Activated naive CD4-positive, alpha-beta T cell treated with anti-CD3 and anti-CD28 coated beads for 36 hours (primary cell): ENCODE measurements at regions not wholly inside any gene's neighbourhood (a gene's known extent, or its start where the extent isn't known, plus 50 kb on each side); places are given as distances from the start of the nearest gene placed in this dataset.

Experiments used
- CTCF ChIA-PET: fragments of 350-600 bp; sonication (Branson Sonifier 250); formaldehyde crosslinking; loops from one replicate; lab custom pipeline; 2021; ENCODE audit warnings: antibody characterized with exemption; lab: Charles Lee
- DNase-seq: peaks from one replicate; pipeline ENCODE4 v3.0.0-alpha.2; 2020
- H3K27ac Mint-ChIP-seq: one replicate; pipeline ENCODE4 v1.8.0; 2021; ENCODE audit warnings: mild to moderate bottlenecking, mixed read lengths
- H3K27me3 Mint-ChIP-seq: one replicate; pipeline ENCODE4 v1.8.0; 2021; ENCODE audit warnings: low read depth, mixed read lengths
- H3K36me3 Mint-ChIP-seq: one replicate; pipeline ENCODE4 v1.8.0; 2021; ENCODE audit warnings: low read depth, mixed read lengths
- H3K4me1 Mint-ChIP-seq: one replicate; pipeline ENCODE4 v1.8.0; 2021; ENCODE audit warnings: low read depth, mixed read lengths
- H3K4me3 Mint-ChIP-seq: one replicate; pipeline ENCODE4 v1.8.0; 2021; ENCODE audit warnings: mild to moderate bottlenecking, moderate library complexity, mixed read lengths
- H3K9me3 Mint-ChIP-seq: one replicate; pipeline ENCODE4 v1.8.0; 2021; ENCODE audit warnings: mixed read lengths
- intact Hi-C: fragments of 100-400 bp; cut with micrococcal nuclease; formaldehyde crosslinking; loops from one replicate; pipeline ENCODE4 v1.15.1; 2023

GRCh38 chr20:50242548-50242862 lies 51.9 kb downstream of the CEBPB start:
- Mint-ChIP-seq H3K4me1 (no peaks in the 10 kb centered on the region), H3K36me3 (no peaks in the 10 kb centered on the region), H3K27ac (no peak overlapping the region), H3K27me3 (no peaks in the 10 kb centered on the region), H3K4me3 (no peak overlapping the region), H3K9me3 (no peaks in the 10 kb centered on the region)
- no peak for DNase-seq
- intact Hi-C loops: no loop called here
- CTCF ChIA-PET: no interaction called here

- H3K4me3 Mint-ChIP-seq: no peak overlapping the region
- DNase-seq: no peak
- CTCF ChIA-PET: interaction anchor here (0.7 kb wide), 1 partner anchor 333 kb away, joined by 3 read pairs; no protein-coding TSS in a partner anchor
- H3K4me1 Mint-ChIP-seq: no peaks in the 10 kb centered on the region
- no peak overlapping the region for H3K27ac Mint-ChIP-seq
- intact Hi-C loops: no loop called here
- no peaks in the 10 kb centered on the region for H3K36me3 Mint-ChIP-seq
- no peaks in the 10 kb centered on the region for H3K27me3 Mint-ChIP-seq
- no peaks in the 10 kb centered on the region for H3K9me3 Mint-ChIP-seq
Observed at GRCh38 chr20:50242863-50243609, 52.4 kb downstream of the CEBPB start.

DNA sequence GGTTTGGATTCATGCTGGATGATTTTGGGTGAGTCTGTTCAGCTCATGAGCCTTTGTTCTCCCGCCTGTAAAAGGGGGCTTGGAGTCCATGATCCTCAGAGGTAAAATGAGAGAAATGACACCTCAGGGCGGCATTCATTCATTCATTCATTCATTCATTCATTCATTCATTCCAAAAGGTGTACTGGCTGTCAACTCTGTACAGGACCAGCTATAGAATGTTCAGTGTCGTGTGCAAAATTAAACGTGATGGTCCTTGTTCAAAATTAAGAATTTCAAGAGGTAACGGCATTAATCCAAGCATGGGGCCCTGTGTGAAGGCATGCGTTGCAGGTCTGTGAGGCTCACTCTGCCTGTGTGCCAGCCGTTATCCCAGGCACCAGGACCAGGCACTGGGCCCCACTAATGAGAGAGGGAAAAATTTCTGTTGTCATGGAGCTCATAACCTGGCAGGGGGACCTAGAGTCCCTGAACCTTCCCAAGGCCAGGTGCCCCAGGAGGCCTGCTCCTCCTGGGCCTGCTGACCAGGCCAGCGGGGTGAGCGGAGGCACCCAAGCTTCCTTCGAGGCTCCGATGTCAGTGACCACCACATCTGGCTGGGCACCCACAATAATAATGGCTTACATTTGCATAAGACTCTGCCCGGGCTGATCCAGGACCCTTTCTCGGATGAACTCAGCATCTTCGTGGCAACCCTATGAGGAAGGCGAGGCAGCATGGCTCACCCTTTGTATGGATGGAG lies 53.2 kb downstream of the CEBPB start:
- CTCF ChIA-PET: no interaction called here
- no peaks in the 10 kb centered on the region for H3K27me3 Mint-ChIP-seq
- DNase-seq: no peak
- no peak overlapping the region for H3K27ac Mint-ChIP-seq
- H3K4me1 Mint-ChIP-seq: no peaks in the 10 kb centered on the region
- no peaks in the 10 kb centered on the region for H3K36me3 Mint-ChIP-seq
- no peak overlapping the region for H3K4me3 Mint-ChIP-seq
- intact Hi-C loops: no loop called here
- H3K9me3 Mint-ChIP-seq: no peaks in the 10 kb centered on the region

DNA sequence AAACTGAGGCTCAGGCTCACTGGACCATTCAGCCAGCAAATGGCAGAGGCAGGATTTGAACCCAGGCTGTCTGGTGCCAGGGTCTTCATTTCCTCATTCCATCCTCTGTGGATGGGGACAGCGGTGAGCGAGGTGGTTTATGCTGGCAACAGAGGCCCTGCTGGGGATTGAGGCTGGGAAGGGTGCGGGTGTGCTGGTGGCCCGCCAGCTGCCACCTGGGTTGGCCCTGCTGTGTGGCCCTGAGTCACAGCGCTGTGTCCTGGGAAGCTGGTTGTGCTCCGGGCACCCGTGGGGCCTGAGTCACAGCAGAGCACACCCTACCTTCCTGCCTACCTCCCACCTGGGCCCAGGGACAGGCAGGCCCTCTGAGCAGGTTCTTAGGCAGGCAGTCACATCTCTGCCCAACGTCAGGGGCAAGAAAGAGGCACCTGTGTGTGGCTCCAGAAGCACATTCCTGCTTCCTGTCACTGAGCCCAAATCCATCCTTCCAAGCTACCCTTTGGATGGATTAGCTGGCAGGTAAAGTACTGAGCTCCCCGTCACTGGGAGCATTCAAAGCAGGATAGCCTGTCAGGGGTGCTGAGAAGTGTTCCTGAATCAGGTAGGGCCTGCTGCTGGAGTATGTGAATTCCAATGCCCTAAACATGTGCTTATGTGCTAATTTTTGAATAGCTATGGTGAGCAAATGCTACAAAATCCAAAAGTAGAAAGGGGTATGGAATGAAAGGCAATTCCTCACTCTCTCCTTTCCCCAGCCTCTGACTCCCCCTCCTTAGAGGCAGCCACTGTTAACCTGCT lies 53.9 kb downstream of the CEBPB start:
- CTCF ChIA-PET: no interaction called here
- Mint-ChIP-seq H3K27ac (no peak overlapping the region), H3K36me3 (no peaks in the 10 kb centered on the region), H3K4me3 (no peak overlapping the region), H3K9me3 (no peaks in the 10 kb centered on the region), H3K4me1 (no peaks in the 10 kb centered on the region), H3K27me3 (no peaks in the 10 kb centered on the region)
- DNase-seq: no peak
- intact Hi-C loops: no loop called here

GRCh38 chr20:50245498-50246366 lies 55.1 kb downstream of the CEBPB start:
- DNase-seq: no peak
- CTCF ChIA-PET: no interaction called here
- Mint-ChIP-seq H3K36me3 (no peaks in the 10 kb centered on the region), H3K27ac (no peak overlapping the region), H3K9me3 (no peaks in the 10 kb centered on the region), H3K27me3 (no peaks in the 10 kb centered on the region), H3K4me1 (no peaks in the 10 kb centered on the region), H3K4me3 (no peak overlapping the region)
- intact Hi-C loops: no loop called here

DNA sequence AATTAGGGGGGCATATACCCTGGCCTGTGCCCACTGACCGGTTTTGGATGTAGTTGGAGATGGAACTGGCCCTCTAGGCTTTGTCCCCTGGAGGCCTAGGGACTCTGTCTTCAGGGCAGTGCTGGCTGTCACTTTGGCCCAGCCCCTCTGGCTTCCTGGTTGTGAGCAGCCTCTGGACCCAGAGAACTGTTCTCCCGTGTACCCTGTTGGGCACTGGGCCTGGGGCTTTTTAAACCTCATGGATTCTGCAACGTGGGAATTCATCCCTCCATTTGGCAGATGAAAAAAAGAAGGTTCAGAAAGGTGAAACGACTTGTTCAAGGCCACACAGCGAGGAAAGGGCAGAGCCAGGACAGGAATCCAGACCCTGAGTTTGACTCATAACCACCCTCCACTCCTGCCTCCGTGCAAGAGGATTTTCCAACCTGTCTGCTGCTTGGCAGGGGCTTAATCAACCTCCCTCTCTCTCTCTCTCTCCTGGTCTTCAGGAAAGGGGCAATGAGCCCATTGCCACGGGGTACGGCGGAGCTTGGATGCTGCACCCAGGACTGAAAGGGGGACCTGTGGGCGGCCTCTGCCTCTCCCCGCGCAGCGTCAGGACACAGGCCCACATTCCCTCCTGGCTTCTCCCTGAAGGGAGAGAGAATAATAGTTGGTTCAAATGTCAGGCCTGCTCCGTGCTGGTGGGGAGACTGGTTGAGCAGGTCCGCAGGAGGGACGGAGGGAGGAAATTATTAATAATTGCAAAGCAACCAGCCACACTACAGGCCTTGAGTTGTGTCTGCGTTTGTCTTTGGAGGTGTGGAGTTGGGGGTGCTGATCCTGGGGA lies 56.0 kb downstream of the CEBPB start:
- intact Hi-C loops: no loop called here
- CTCF ChIA-PET: no interaction called here
- Mint-ChIP-seq H3K27ac (no peak overlapping the region), H3K4me1 (no peaks in the 10 kb centered on the region), H3K4me3 (no peak overlapping the region), H3K9me3 (no peaks in the 10 kb centered on the region), H3K27me3 (no peaks in the 10 kb centered on the region), H3K36me3 (no peaks in the 10 kb centered on the region)
- no peak for DNase-seq

DNA sequence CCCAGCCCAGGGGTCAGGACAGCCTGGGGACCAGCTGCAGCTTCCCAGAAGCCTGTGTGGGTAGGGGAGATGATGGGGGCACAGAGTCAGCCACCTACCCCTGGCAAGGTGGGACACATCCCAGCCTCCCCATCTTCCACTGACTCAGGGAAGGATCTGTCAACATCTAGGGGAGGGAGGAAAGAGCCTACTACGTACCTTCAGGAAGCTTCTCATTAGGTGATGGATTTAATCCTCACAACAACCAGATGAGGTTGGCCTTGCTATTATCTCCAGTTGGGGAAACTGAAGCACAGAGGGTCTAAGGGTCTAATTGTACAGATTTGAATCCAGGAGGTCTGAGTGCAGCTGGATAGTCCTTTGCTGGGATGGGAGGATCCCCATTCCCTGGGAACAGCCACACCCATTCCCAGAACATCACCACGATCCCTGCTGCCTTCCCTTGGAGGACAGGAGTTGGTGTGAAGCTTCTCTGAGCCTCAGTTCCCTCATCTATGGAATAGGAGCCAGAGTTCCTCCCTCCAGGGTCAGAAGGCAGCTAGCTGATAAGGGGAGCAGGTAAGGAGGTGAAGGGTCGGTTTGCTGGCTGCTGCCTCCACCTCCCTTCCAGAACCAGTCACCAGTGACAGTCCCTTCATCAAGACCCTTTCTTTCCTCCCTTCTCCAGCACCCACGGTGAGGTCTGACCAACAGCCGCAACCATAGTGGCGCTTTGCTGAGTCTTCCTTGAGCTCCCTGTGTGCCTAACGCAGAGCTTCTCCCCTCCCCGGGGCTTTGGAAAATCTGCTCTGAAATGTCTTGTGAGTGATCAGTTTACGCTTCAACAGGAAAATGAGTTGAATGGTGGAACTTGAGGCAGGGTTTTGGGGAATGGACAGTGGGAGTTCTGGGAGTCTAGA lies 56.8 kb downstream of the CEBPB start:
- no peaks in the 10 kb centered on the region for H3K9me3 Mint-ChIP-seq
- H3K4me3 Mint-ChIP-seq: no peak overlapping the region
- H3K4me1 Mint-ChIP-seq: no peaks in the 10 kb centered on the region
- no peak for DNase-seq
- H3K27ac Mint-ChIP-seq: no peak overlapping the region
- H3K27me3 Mint-ChIP-seq: no peaks in the 10 kb centered on the region
- CTCF ChIA-PET: no interaction called here
- intact Hi-C loops: no loop called here
- H3K36me3 Mint-ChIP-seq: no peaks in the 10 kb centered on the region

- CTCF ChIA-PET: no interaction called here
- Mint-ChIP-seq H3K4me3 (no peak overlapping the region), H3K9me3 (no peaks in the 10 kb centered on the region), H3K4me1 (no peaks in the 10 kb centered on the region), H3K36me3 (no peaks in the 10 kb centered on the region), H3K27me3 (no peaks in the 10 kb centered on the region), H3K27ac (no peak overlapping the region)
- no peak for DNase-seq
- intact Hi-C loops: no loop called here
Observed at GRCh38 chr20:50248104-50248641, 57.5 kb downstream of the CEBPB start.

- Mint-ChIP-seq H3K4me1 (no peaks in the 10 kb centered on the region), H3K27ac (no peak overlapping the region), H3K36me3 (no peaks in the 10 kb centered on the region), H3K4me3 (no peak overlapping the region), H3K9me3 (no peaks in the 10 kb centered on the region), H3K27me3 (no peaks in the 10 kb centered on the region)
- intact Hi-C loops: no loop called here
- CTCF ChIA-PET: no interaction called here
- DNase-seq: no peak
Observed at GRCh38 chr20:50249447-50250388, 59.1 kb downstream of the CEBPB start.
